Trophoblast cell (in vitro differentiated cells and primary cell): ENCODE measurements at regions not wholly inside any gene's neighbourhood (a gene's known extent, or its start where the extent isn't known, plus 50 kb on each side); places are given as distances from the start of the nearest gene placed in this dataset.

Experiments used
- DNase-seq, 2 donors: peaks; one replicate each; pipeline ENCODE4 v3.0.0-alpha.2; 2016
- H2AFZ ChIP-seq: 2 replicates; pipeline ENCODE4 v1.6.1; 2013; ENCODE audit warnings: low read length, moderate library complexity, mild to moderate bottlenecking; ENCODE audit not compliant: insufficient read depth, poor library complexity
- H2AK5ac ChIP-seq: 2 replicates; pipeline ENCODE4 v1.6.1; 2013; ENCODE audit warnings: mild to moderate bottlenecking, low read length
- H2BK120ac ChIP-seq: 2 replicates; pipeline ENCODE4 v1.6.1; 2013; ENCODE audit warnings: low read length, mild to moderate bottlenecking, moderate library complexity; ENCODE audit not compliant: insufficient read depth, poor library complexity
- H2BK12ac ChIP-seq: 2 replicates; pipeline ENCODE4 v1.6.1; 2013; ENCODE audit warnings: mild to moderate bottlenecking, low read length, moderate library complexity
- H2BK5ac ChIP-seq: 2 replicates; pipeline ENCODE4 v1.6.1; 2013; ENCODE audit warnings: low read length, low read depth, moderate library complexity, mild to moderate bottlenecking; ENCODE audit not compliant: poor library complexity
- H3K14ac ChIP-seq: 2 replicates; pipeline ENCODE4 v1.6.1; 2013; ENCODE audit warnings: mild to moderate bottlenecking, low read length
- H3K18ac ChIP-seq: 2 replicates; pipeline ENCODE4 v1.6.1; 2013; ENCODE audit warnings: mild to moderate bottlenecking, low read length
- H3K23ac ChIP-seq: 2 replicates; pipeline ENCODE4 v1.6.1; 2013; ENCODE audit warnings: low read length
- H3K27ac ChIP-seq: 2 replicates; pipeline ENCODE4 v1.5.1; 2013; ENCODE audit warnings: low read depth, mild to moderate bottlenecking, inconsistent platforms, low read length, moderate library complexity
- H3K27me3 ChIP-seq: 2 replicates; pipeline ENCODE4 v1.6.1; 2013; ENCODE audit warnings: inconsistent platforms, mild to moderate bottlenecking, low read length, moderate library complexity; ENCODE audit not compliant: insufficient read depth
- H3K36me3 ChIP-seq, 2 experiments: 1 replicate in 1 of 2; 2 replicates in 1 of 2; pipeline ENCODE4 v1.6.1; 2013; ENCODE audit warnings: low read length in 2 of 2, mild to moderate bottlenecking in 2 of 2, moderate library complexity in 1 of 2; ENCODE audit not compliant: insufficient read depth in 2 of 2, control insufficient read depth in 1 of 2
- H3K4ac ChIP-seq: 2 replicates; pipeline ENCODE4 v1.6.1; 2013; ENCODE audit warnings: low read depth, mild to moderate bottlenecking, low read length, moderate library complexity
- H3K4me1 ChIP-seq, 2 experiments: 1 replicate in 1 of 2; 2 replicates in 1 of 2; pipeline ENCODE4 v1.6.1; 2013; ENCODE audit warnings: low read length in 2 of 2, mild to moderate bottlenecking in 2 of 2, moderate library complexity in 1 of 2; ENCODE audit not compliant: insufficient read depth in 2 of 2, control insufficient read depth in 1 of 2
- H3K4me2 ChIP-seq: 2 replicates; pipeline ENCODE4 v1.6.1; 2013; ENCODE audit warnings: inconsistent platforms, mild to moderate bottlenecking, low read length, moderate library complexity
- H3K4me3 ChIP-seq: 2 replicates; pipeline ENCODE4 v1.5.1; 2013; ENCODE audit warnings: mild to moderate bottlenecking, low read depth, low read length, inconsistent platforms
- H3K79me1 ChIP-seq: one replicate; pipeline ENCODE4 v1.6.1; 2013; ENCODE audit warnings: low read length
- H3K79me2 ChIP-seq: 2 replicates; pipeline ENCODE4 v1.6.1; 2013; ENCODE audit warnings: low read length, mild to moderate bottlenecking; ENCODE audit not compliant: control insufficient read depth, insufficient read depth, poor library complexity
- H3K9ac ChIP-seq: 2 replicates; pipeline ENCODE4 v1.6.1; 2013; ENCODE audit warnings: mild to moderate bottlenecking, low read length
- H3K9me3 ChIP-seq: 2 replicates; pipeline ENCODE4 v1.6.1; 2013; ENCODE audit warnings: low read depth, mild to moderate bottlenecking, control low read depth, inconsistent platforms, low read length; ENCODE audit not compliant: insufficient read depth
- H4K12ac ChIP-seq: 2 replicates; pipeline ENCODE4 v1.6.1; 2013; ENCODE audit warnings: low read depth, mild to moderate bottlenecking, low read length, moderate library complexity
- H4K8ac ChIP-seq: 2 replicates; pipeline ENCODE4 v1.6.1; 2013; ENCODE audit warnings: low read depth, mild to moderate bottlenecking, low read length, moderate library complexity
- H4K91ac ChIP-seq: one replicate; pipeline ENCODE4 v1.6.1; 2013; ENCODE audit warnings: low read depth, mild to moderate bottlenecking, low read length, moderate library complexity
- WGBS: extraction: QIAGEN DNeasy Blood & Tissue Kit; methylation state at CpG from one replicate; pipeline ENCODE4 v1.1.7; 2013; ENCODE audit warnings: missing lambda C conversion rate; ENCODE audit not compliant: insufficient read length, insufficient coverage; ENCODE audit errors: extremely low coverage; 5-methylcytosine and 5-hydroxymethylcytosine counted together

DNA sequence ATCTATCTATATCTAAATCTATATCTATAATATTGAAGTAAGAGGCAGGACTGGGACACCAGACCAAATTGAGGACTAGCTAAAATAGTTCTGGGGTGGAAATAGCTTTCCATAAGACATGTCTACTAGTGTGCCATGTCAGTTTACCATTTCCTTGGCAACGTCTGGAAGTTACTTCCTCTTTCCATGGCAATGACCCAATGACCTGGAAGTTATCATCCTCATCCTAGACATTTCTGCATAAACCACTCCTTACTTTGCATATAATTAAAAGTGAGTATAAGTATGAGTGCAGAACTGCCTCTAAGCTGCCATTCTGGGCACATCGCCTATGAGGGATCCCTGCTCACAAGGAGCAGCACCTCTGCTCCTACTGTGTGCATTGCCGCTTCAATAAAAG is 734.0 kb upstream of the GCFC2 start:
- Histone ChIP-seq H4K12ac (no peak overlapping the region), H3K18ac (no peak overlapping the region), H2BK12ac (no peak overlapping the region), H2BK120ac (no peak overlapping the region), H2AFZ (no peak overlapping the region), H2AK5ac (no peak overlapping the region), H3K36me3 (no peaks in the 10 kb centered on the region), H3K23ac (no peak overlapping the region), H3K79me2 (no peaks in the 10 kb centered on the region), H3K4me2 (no peak overlapping the region), H3K4ac (no peak overlapping the region), H2BK5ac (no peak overlapping the region), H3K27ac (no peak overlapping the region), H3K9ac (no peak overlapping the region), H3K4me3 (no peak overlapping the region), H3K9me3 (peaks cover 2% of the 10 kb centered on the region), H4K91ac (no peak overlapping the region), H3K4me1 (no peaks in the 10 kb centered on the region), H3K79me1 (no peaks in the 10 kb centered on the region), H4K8ac (no peak overlapping the region), H3K27me3 (no peaks in the 10 kb centered on the region), H3K14ac (no peak overlapping the region)
- no CpG with 5 or more reads among the region's 3 CpGs for WGBS
- no peak for DNase-seq

DNA sequence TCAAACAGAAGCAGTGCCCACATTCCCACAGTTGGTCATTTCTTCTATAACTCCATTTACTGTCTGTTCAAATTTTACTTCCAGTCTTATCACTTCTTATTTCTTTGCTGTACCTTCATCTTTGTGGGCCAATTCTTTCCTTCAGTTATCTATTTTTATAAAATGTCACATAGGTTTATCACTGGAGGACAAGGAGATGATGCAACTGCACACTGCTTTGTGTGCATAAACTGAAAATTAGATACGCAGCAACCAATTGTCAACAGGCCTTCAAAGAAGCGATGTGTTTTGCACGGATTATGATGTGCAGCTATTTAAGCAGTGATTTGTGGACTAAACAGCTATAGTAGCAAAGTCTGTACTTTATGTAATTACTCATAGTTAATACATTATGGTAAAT is 726.8 kb upstream of the GCFC2 start:
- H3K79me1 ChIP-seq, result no peaks in the 10 kb centered on the region
- no peak overlapping the region for H3K14ac ChIP-seq
- H4K91ac ChIP-seq, result no peak overlapping the region
- H3K9ac ChIP-seq, result no peak overlapping the region
- WGBS, result no CpG with 5 or more reads among the region's 3 CpGs
- no peaks in the 10 kb centered on the region for H3K36me3 ChIP-seq
- no peak overlapping the region for H4K8ac ChIP-seq
- no peak overlapping the region for H4K12ac ChIP-seq
- no peak overlapping the region for H2AFZ ChIP-seq
- H3K27me3 ChIP-seq, result no peaks in the 10 kb centered on the region
- no peak overlapping the region for H2BK12ac ChIP-seq
- no peak overlapping the region for H3K4me2 ChIP-seq
- H3K79me2 ChIP-seq, result no peaks in the 10 kb centered on the region
- H3K23ac ChIP-seq, result no peak overlapping the region
- H2AK5ac ChIP-seq, result no peak overlapping the region
- no peak overlapping the region for H2BK5ac ChIP-seq
- H3K27ac ChIP-seq, result no peak overlapping the region
- DNase-seq, result no peak
- no peaks in the 10 kb centered on the region for H3K9me3 ChIP-seq
- no peak overlapping the region for H3K18ac ChIP-seq
- no peak overlapping the region for H3K4ac ChIP-seq
- H3K4me1 ChIP-seq, result no peaks in the 10 kb centered on the region
- H3K4me3 ChIP-seq, result no peak overlapping the region
- no peak overlapping the region for H2BK120ac ChIP-seq

DNA sequence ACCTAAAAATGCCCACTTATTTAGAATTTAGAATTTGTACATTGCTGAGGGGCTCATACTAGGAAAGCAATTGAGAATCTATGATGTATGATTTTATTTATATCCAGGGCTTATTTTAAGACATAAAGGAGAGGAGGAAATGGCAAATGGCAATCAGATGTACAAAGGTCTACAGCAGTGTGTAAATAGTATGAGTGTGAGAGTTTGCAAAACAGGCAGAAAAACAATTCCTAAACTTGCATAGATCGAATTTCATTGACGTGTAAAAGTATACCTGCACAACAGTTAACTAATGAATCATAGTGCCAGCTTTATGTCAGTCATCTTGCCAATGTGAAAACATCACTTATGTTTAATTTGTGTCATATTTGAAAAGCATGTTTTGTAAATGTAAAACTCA is 718.7 kb upstream of the GCFC2 start:
- no peak overlapping the region for H3K9ac ChIP-seq
- no peaks in the 10 kb centered on the region for H3K79me2 ChIP-seq
- no peak overlapping the region for H3K4ac ChIP-seq
- no peak overlapping the region for H3K14ac ChIP-seq
- no peak overlapping the region for H3K4me3 ChIP-seq
- H2AFZ ChIP-seq, result no peak overlapping the region
- H2AK5ac ChIP-seq, result no peak overlapping the region
- no peak overlapping the region for H3K27ac ChIP-seq
- H3K79me1 ChIP-seq, result no peaks in the 10 kb centered on the region
- no peaks in the 10 kb centered on the region for H3K27me3 ChIP-seq
- no peak overlapping the region for H2BK120ac ChIP-seq
- no peaks in the 10 kb centered on the region for H3K9me3 ChIP-seq
- H3K18ac ChIP-seq, result no peak overlapping the region
- H2BK12ac ChIP-seq, result no peak overlapping the region
- H3K23ac ChIP-seq, result no peak overlapping the region
- WGBS, result no CpG with 5 or more reads among the region's 2 CpGs
- no peak overlapping the region for H2BK5ac ChIP-seq
- no peak overlapping the region for H4K91ac ChIP-seq
- no peak overlapping the region for H4K8ac ChIP-seq
- no peak for DNase-seq
- no peak overlapping the region for H3K4me2 ChIP-seq
- H3K4me1 ChIP-seq, result no peaks in the 10 kb centered on the region
- no peak overlapping the region for H4K12ac ChIP-seq
- H3K36me3 ChIP-seq, result no peaks in the 10 kb centered on the region

DNA sequence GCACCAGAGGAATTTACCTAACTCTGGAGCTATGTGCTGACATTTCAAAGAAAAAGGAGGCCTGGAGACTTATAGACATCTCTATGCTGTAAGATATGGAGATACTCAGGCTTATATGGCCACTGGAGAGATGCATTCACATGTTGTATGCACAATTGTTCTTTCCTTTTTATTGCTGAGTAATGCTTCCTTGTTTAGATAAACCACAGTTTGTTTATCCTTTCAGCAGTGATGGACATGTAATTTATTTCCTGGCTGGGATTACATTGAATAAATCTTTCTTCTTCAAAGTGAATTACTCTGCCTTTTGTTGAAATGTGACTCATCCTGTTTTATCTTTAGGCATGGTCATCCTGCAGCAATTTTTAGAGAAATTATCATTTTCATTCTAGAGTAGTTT is 716.7 kb upstream of the GCFC2 start:
- Histone ChIP-seq H3K4me3 (no peak overlapping the region), H2AFZ (no peak overlapping the region), H4K8ac (no peak overlapping the region), H4K12ac (no peak overlapping the region), H3K4ac (no peak overlapping the region), H3K27me3 (no peaks in the 10 kb centered on the region), H2BK120ac (no peak overlapping the region), H3K18ac (no peak overlapping the region), H3K14ac (no peak overlapping the region), H3K9me3 (peaks cover 2% of the 10 kb centered on the region), H3K4me2 (no peak overlapping the region), H3K79me1 (no peaks in the 10 kb centered on the region), H2BK12ac (no peak overlapping the region), H3K4me1 (no peaks in the 10 kb centered on the region), H3K23ac (no peak overlapping the region), H3K79me2 (no peaks in the 10 kb centered on the region), H4K91ac (no peak overlapping the region), H2BK5ac (no peak overlapping the region), H3K9ac (no peak overlapping the region), H3K27ac (no peak overlapping the region), H3K36me3 (no peaks in the 10 kb centered on the region), H2AK5ac (no peak overlapping the region)
- DNase-seq, result no peak

DNA sequence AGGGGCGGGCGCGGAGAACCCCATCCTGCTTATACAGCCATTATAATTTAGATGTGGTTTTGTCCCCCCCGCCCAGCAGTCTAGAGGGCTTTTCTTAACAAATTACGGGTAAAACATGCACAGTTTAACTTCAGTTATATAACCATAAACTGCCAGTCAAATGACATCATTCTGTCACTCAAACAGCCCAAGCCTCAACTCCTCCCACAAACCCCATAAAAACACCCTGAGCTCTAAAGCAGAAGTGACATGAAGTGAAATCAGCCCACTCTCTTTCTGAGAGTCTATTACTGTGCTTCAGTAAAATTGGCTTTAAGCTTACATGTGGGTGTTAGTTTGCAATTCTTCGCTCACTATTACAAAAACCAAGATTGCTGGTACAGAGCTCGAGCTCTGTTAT is 705.1 kb upstream of the GCFC2 start:
- no peak overlapping the region for H3K4me2 ChIP-seq
- no peak overlapping the region for H3K27ac ChIP-seq
- H3K4me1 ChIP-seq, result no peaks in the 10 kb centered on the region
- no peak overlapping the region for H4K12ac ChIP-seq
- H3K18ac ChIP-seq, result no peak overlapping the region
- H3K23ac ChIP-seq, result no peak overlapping the region
- H2AK5ac ChIP-seq, result no peak overlapping the region
- no peak overlapping the region for H2BK5ac ChIP-seq
- H2AFZ ChIP-seq, result no peak overlapping the region
- no peak overlapping the region for H3K9ac ChIP-seq
- H3K27me3 ChIP-seq, result no peaks in the 10 kb centered on the region
- H2BK120ac ChIP-seq, result no peak overlapping the region
- no peaks in the 10 kb centered on the region for H3K79me1 ChIP-seq
- H4K91ac ChIP-seq, result no peak overlapping the region
- WGBS, result no CpG with 5 or more reads among the region's 7 CpGs
- no peak overlapping the region for H4K8ac ChIP-seq
- no peaks in the 10 kb centered on the region for H3K79me2 ChIP-seq
- H3K4ac ChIP-seq, result no peak overlapping the region
- DNase-seq, result no peak
- H2BK12ac ChIP-seq, result no peak overlapping the region
- H3K4me3 ChIP-seq, result no peak overlapping the region
- no peaks in the 10 kb centered on the region for H3K36me3 ChIP-seq
- H3K9me3 ChIP-seq, result no peaks in the 10 kb centered on the region
- no peak overlapping the region for H3K14ac ChIP-seq
